HUDEP-2 (cell line): ENCODE measurements at regions not wholly inside any gene's neighbourhood (a gene's known extent, or its start where the extent isn't known, plus 50 kb on each side); places are given as distances from the start of the nearest gene placed in this dataset.
A peak's percentile ranks its signal among the peaks of the same experiment; 100 is the strongest.

Experiments
- DNase-seq, 76 experiments: peaks; one replicate each; lab custom pipeline; 2025; ENCODE audit not compliant: unreplicated experiment in 76 of 76; lab: John Stamatoyannopoulos, UW

GRCh38 chr11:127411283-127411682 is 410.7 kb upstream of the KIRREL3 start:
- no peak for DNase-seq

GRCh38 chr11:127395034-127395433 is 394.5 kb upstream of the KIRREL3 start:
- peak in 24 of 76 experiments; percentile 1 to 67 (median 34) for DNase-seq

- DNase-seq = no peak
Observed at GRCh38 chr11:127393460-127393997, 393.0 kb upstream of the KIRREL3 start.

- no peak for DNase-seq
Observed at GRCh38 chr11:127392575-127392974, 392.0 kb upstream of the KIRREL3 start.

GRCh38 chr11:127390465-127390864 is 389.9 kb upstream of the KIRREL3 start:
- DNase-seq = no peak

- DNase-seq = peak in 16 of 76 experiments; percentile 9 to 83 (median 58)
Observed at GRCh38 chr11:127385071-127385470, 384.5 kb upstream of the KIRREL3 start.

- no peak for DNase-seq
Observed at GRCh38 chr11:127383026-127383425, 382.5 kb upstream of the KIRREL3 start.

- DNase-seq = no peak
Observed at GRCh38 chr11:127381247-127381646, 380.7 kb upstream of the KIRREL3 start.

GRCh38 chr11:127379686-127380085 is 379.1 kb upstream of the KIRREL3 start:
- DNase-seq = no peak

- DNase-seq = no peak
Observed at GRCh38 chr11:127376301-127376700, 375.7 kb upstream of the KIRREL3 start.

- no peak for DNase-seq
Observed at GRCh38 chr11:127369356-127369755, 368.8 kb upstream of the KIRREL3 start.

- DNase-seq = no peak
Observed at GRCh38 chr11:127362754-127363308, 362.3 kb upstream of the KIRREL3 start.

GRCh38 chr11:127358160-127358559 is 357.6 kb upstream of the KIRREL3 start:
- DNase-seq = peak in 7 of 76 experiments; percentile 10 to 57 (median 37)

- DNase-seq = no peak
Observed at GRCh38 chr11:127350476-127350875, 349.9 kb upstream of the KIRREL3 start.

GRCh38 chr11:127345819-127346459 is 345.4 kb upstream of the KIRREL3 start:
- peak in 12 of 76 experiments; percentile 0 to 46 (median 11) for DNase-seq

- DNase-seq = no peak
Observed at GRCh38 chr11:127340438-127340837, 339.9 kb upstream of the KIRREL3 start.

- no peak for DNase-seq
Observed at GRCh38 chr11:127339376-127339775, 338.8 kb upstream of the KIRREL3 start.

- no peak for DNase-seq
Observed at GRCh38 chr11:127338380-127339259, 338.1 kb upstream of the KIRREL3 start.

GRCh38 chr11:127334466-127334865 is 333.9 kb upstream of the KIRREL3 start:
- no peak for DNase-seq

GRCh38 chr11:127332896-127333295 is 332.3 kb upstream of the KIRREL3 start:
- no peak for DNase-seq

GRCh38 chr11:127330044-127330443 is 329.5 kb upstream of the KIRREL3 start:
- no peak for DNase-seq
